Gastrocnemius medialis (tissue), 4 donors: ENCODE measurements at regions not wholly inside any gene's neighbourhood (a gene's known extent, or its start where the extent isn't known, plus 50 kb on each side); places are given as distances from the start of the nearest gene placed in this dataset.

Experiments used
- CTCF ChIP-seq, 5 experiments: fragments of 450-650 bp in 3 of 5; fragments of 200-600 bp in 2 of 5; sonication (generic) in 2 of 5; IDR thresholded peaks in 4 of 5; conservative IDR thresholded peaks in 1 of 5; 1 replicate in 4 of 5; 2 replicates in 1 of 5; pipeline ENCODE4 v1.5.1; 2016 to 2019; ENCODE audit warnings: antibody characterized with exemption in 5 of 5, mild to moderate bottlenecking in 3 of 5, moderate library complexity in 3 of 5
- POLR2A ChIP-seq, 2 donors: fragments of 450-650 bp; IDR thresholded peaks; one replicate each; pipeline ENCODE4 v1.6.1; 2017; ENCODE audit warnings: antibody characterized with exemption in 2 of 2, mild to moderate bottlenecking in 2 of 2, moderate library complexity in 2 of 2

- TF ChIP-seq CTCF (IDR thresholded peaks at IDR 0.05 in 4 of 5, conservative IDR thresholded peaks at IDR 0.05 in 1 of 5): peak in 2 of 5 experiments; percentile 10 to 19
- TF ChIP-seq POLR2A (IDR thresholded peaks at IDR 0.05): no peak
Observed at GRCh38 chr3:30319713-30320112, 286.7 kb upstream of the TGFBR2 start.
